Forelimb muscle (tissue), 1 donor: ENCODE measurements at regions not wholly inside any gene's neighbourhood (a gene's known extent, or its start where the extent isn't known, plus 50 kb on each side); places are given as distances from the start of the nearest gene placed in this dataset.

Source experiments
- DNase-seq: peaks from one replicate; pipeline ENCODE4 v3.0.0-alpha.2; 2013; ENCODE audit warnings: low read depth

GRCh38 chr13:59607780-59608233 is 555.9 kb downstream of the DIAPH3 start:
- no peak for DNase-seq

- DNase-seq, result no peak
These were observed 554.3 kb downstream of the DIAPH3 start for GRCh38 chr13:59609421-59609820.
